SH-SY5Y (cell line): ENCODE measurements at regions not wholly inside any gene's neighbourhood (a gene's known extent, or its start where the extent isn't known, plus 50 kb on each side); places are given as distances from the start of the nearest gene placed in this dataset.

ENCODE experiments used
- GATA2 ChIP-seq: IDR thresholded peaks from 2 replicates; pipeline ENCODE4 v1.6.1; 2011; ENCODE audit warnings: mild to moderate bottlenecking, low read depth, low read length
- GATA3 ChIP-seq: IDR thresholded peaks from 2 replicates; pipeline ENCODE4 v1.6.1; 2011; ENCODE audit warnings: low read depth, mild to moderate bottlenecking, low read length, moderate library complexity

- TF ChIP-seq GATA3 = no peak
- no peak for TF ChIP-seq GATA2
Observed at GRCh38 chr10:111988646-111989045, 194.9 kb downstream of the GPAM start.
